ENCODE measurements at regions not wholly inside any gene's neighbourhood (a gene's known extent, or its start where the extent isn't known, plus 50 kb on each side); places are given as distances from the start of the nearest gene placed in this dataset.

- Histone ChIP-seq H3K4me1 (peaks cover 0 to 3% (median 0%) of the 10 kb centered on the region in 9 donors), H3K4me3 (no peak overlapping the region), H3K27me3 (no peaks in the 10 kb centered on the region), H3K36me3 (no peaks in the 10 kb centered on the region), H3K27ac (no peak overlapping the region), H3K9me3 (peaks cover 0 to 7% (median 0%) of the 10 kb centered on the region in 11 donors)
- ATAC-seq (no peak), DNase-seq (no peak)
- intact Hi-C loops (cut with DNase I) = loop anchor here in 1 of 10 donors (2.0 kb wide), 1 partner anchor 16 kb away; no protein-coding TSS in a partner anchor
- TF ChIP-seq CTCF (IDR thresholded peaks at IDR 0.05) = no peak
Measured at GRCh38 chr9:99412606-99413005, 190.5 kb downstream of the SEC61B start.

GRCh38 chr9:99414321-99414720 is 192.2 kb downstream of the SEC61B start:
- DNase-seq (no peak), ATAC-seq (no peak)
- Histone ChIP-seq H3K27me3 (no peaks in the 10 kb centered on the region), H3K9me3 (peaks cover 0 to 7% (median 0%) of the 10 kb centered on the region in 11 donors), H3K27ac (no peak overlapping the region), H3K4me1 (no peaks in the 10 kb centered on the region), H3K36me3 (no peaks in the 10 kb centered on the region), H3K4me3 (no peak overlapping the region)
- WGBS, 2 donors = 71 to 84% methylated on average over 1 of the region's 1 CpG
- TF ChIP-seq CTCF (IDR thresholded peaks at IDR 0.05) = no peak
- intact Hi-C loops (cut with DNase I) = no loop called here

- DNase-seq (no peak), ATAC-seq (no peak)
- intact Hi-C loops (cut with DNase I) = no loop called here
- Histone ChIP-seq H3K9me3 (peaks cover 0 to 7% (median 0%) of the 10 kb centered on the region in 11 donors), H3K27me3 (no peaks in the 10 kb centered on the region), H3K27ac (no peak overlapping the region), H3K4me1 (no peaks in the 10 kb centered on the region), H3K36me3 (no peaks in the 10 kb centered on the region), H3K4me3 (no peak overlapping the region)
- WGBS, 2 donors = 73 to 82% methylated on average over 4 of the region's 4 CpGs
- no peak for TF ChIP-seq CTCF (IDR thresholded peaks at IDR 0.05)
Measured at GRCh38 chr9:99415606-99416005, 193.5 kb downstream of the SEC61B start.

GRCh38 chr9:99416007-99416406 is 193.9 kb downstream of the SEC61B start:
- intact Hi-C loops (cut with DNase I) = no loop called here
- TF ChIP-seq CTCF (IDR thresholded peaks at IDR 0.05) = no peak
- peaks cover 0 to 7% (median 0%) of the 10 kb centered on the region in 11 donors for H3K9me3 ChIP-seq
- no peak for ATAC-seq
- 43 to 52% methylated on average over 2 of the region's 2 CpGs for WGBS, 2 donors
- no peaks in the 10 kb centered on the region for H3K27me3 ChIP-seq
- no peak for DNase-seq
- H3K27ac ChIP-seq = no peak overlapping the region
- H3K36me3 ChIP-seq = no peaks in the 10 kb centered on the region
- no peak overlapping the region for H3K4me3 ChIP-seq
- H3K4me1 ChIP-seq = no peaks in the 10 kb centered on the region
